ENCODE measurements at regions not wholly inside any gene's neighbourhood (a gene's known extent, or its start where the extent isn't known, plus 50 kb on each side); places are given as distances from the start of the nearest gene placed in this dataset.

- DNase-seq, result no peak
- no peaks in the 10 kb centered on the region for H3K27me3 ChIP-seq
- 60 to 83% methylated on average over 8 of the region's 8 CpGs for WGBS, 2 donors
- intact Hi-C loops (cut with DNase I), result no loop called here
- H3K36me3 ChIP-seq, result no peaks in the 10 kb centered on the region
- no peaks in the 10 kb centered on the region for H3K4me1 ChIP-seq
- H3K4me3 ChIP-seq, result no peak overlapping the region
- TF ChIP-seq POLR2A (IDR thresholded peaks at IDR 0.05), result no peak
- TF ChIP-seq CTCF (IDR thresholded peaks at IDR 0.05), result no peak
- H3K9me3 ChIP-seq, result no peaks in the 10 kb centered on the region
- no peak overlapping the region for H3K27ac ChIP-seq
These were observed 76.6 kb upstream of the TEX51 start for GRCh38 chr2:126822115-126822514.

GRCh38 chr2:126822921-126823320 is 75.8 kb upstream of the TEX51 start:
- Histone ChIP-seq H3K27me3 (no peaks in the 10 kb centered on the region), H3K9me3 (no peaks in the 10 kb centered on the region), H3K27ac (no peak overlapping the region), H3K36me3 (no peaks in the 10 kb centered on the region), H3K4me1 (no peaks in the 10 kb centered on the region), H3K4me3 (no peak overlapping the region)
- no peak for TF ChIP-seq POLR2A (IDR thresholded peaks at IDR 0.05)
- no peak for TF ChIP-seq CTCF (IDR thresholded peaks at IDR 0.05)
- intact Hi-C loops (cut with DNase I), result no loop called here
- WGBS, 2 donors, result 58 to 64% methylated on average over 5 of the region's 5 CpGs
- DNase-seq, result no peak

- DNase-seq, result no peak
- Histone ChIP-seq H3K4me1 (no peaks in the 10 kb centered on the region), H3K36me3 (no peaks in the 10 kb centered on the region), H3K4me3 (no peak overlapping the region), H3K27ac (no peak overlapping the region), H3K27me3 (no peaks in the 10 kb centered on the region), H3K9me3 (no peaks in the 10 kb centered on the region)
- TF ChIP-seq POLR2A (IDR thresholded peaks at IDR 0.05) (no peak), CTCF (IDR thresholded peaks at IDR 0.05) (no peak)
- intact Hi-C loops (cut with DNase I), result no loop called here
- no CpG with 5 or more reads among the region's 3 CpGs for WGBS, 2 donors
These were observed 74.7 kb upstream of the TEX51 start for GRCh38 chr2:126823951-126824350.

- no peak for DNase-seq
These were observed 74.0 kb upstream of the TEX51 start for GRCh38 chr2:126824663-126825062.

GRCh38 chr2:126825316-126825715 is 73.4 kb upstream of the TEX51 start:
- Histone ChIP-seq H3K4me1 (no peaks in the 10 kb centered on the region), H3K36me3 (no peaks in the 10 kb centered on the region), H3K27ac (no peak overlapping the region), H3K27me3 (no peaks in the 10 kb centered on the region), H3K4me3 (no peak overlapping the region), H3K9me3 (no peaks in the 10 kb centered on the region)
- intact Hi-C loops (cut with DNase I), result no loop called here
- TF ChIP-seq CTCF (IDR thresholded peaks at IDR 0.05), result no peak
- TF ChIP-seq POLR2A (IDR thresholded peaks at IDR 0.05), result no peak
- WGBS, 2 donors, result 50 to 59% methylated on average over 2 of the region's 2 CpGs
- DNase-seq, result no peak

More at GRCh38 chr2:126824663-126825062, 74.0 kb upstream of the TEX51 start:
- Histone ChIP-seq H3K4me1 (no peaks in the 10 kb centered on the region), H3K27ac (no peak overlapping the region), H3K27me3 (no peaks in the 10 kb centered on the region), H3K36me3 (no peaks in the 10 kb centered on the region), H3K9me3 (no peaks in the 10 kb centered on the region), H3K4me3 (no peak overlapping the region)
- TF ChIP-seq POLR2A (IDR thresholded peaks at IDR 0.05) (no peak), CTCF (IDR thresholded peaks at IDR 0.05) (no peak)
- 63 to 74% methylated on average over 4 to 5 of the region's 6 CpGs for WGBS, 2 donors
- intact Hi-C loops (cut with DNase I), result no loop called here
